Neuronal stem cell (in vitro differentiated cells): ENCODE measurements at regions not wholly inside any gene's neighbourhood (a gene's known extent, or its start where the extent isn't known, plus 50 kb on each side); places are given as distances from the start of the nearest gene placed in this dataset.

Experiments used
- DNase-seq: peaks from one replicate; pipeline ENCODE4 v3.0.0-alpha.2; 2013; ENCODE audit warnings: low spot score
- H2AFZ ChIP-seq: one replicate; pipeline ENCODE4 v1.6.1; 2013; ENCODE audit warnings: mild to moderate bottlenecking, low read length, inconsistent platforms
- H2AK5ac ChIP-seq: 2 replicates; pipeline ENCODE4 v1.6.1; 2013; ENCODE audit warnings: low read depth, mild to moderate bottlenecking, inconsistent platforms, low read length, moderate library complexity, mixed read lengths
- H2BK120ac ChIP-seq: 2 replicates; pipeline ENCODE4 v1.6.1; 2013; ENCODE audit warnings: low read depth, mild to moderate bottlenecking, inconsistent platforms, low read length, moderate library complexity, mixed read lengths
- H2BK12ac ChIP-seq: one replicate; pipeline ENCODE4 v1.6.1; 2013; ENCODE audit warnings: low read length, inconsistent platforms
- H2BK15ac ChIP-seq: 2 replicates; pipeline ENCODE4 v1.6.1; 2013; ENCODE audit warnings: mild to moderate bottlenecking, low read length, inconsistent platforms, mixed read lengths
- H2BK5ac ChIP-seq: one replicate; pipeline ENCODE4 v1.6.1; 2013; ENCODE audit warnings: inconsistent platforms, mild to moderate bottlenecking, low read length, moderate library complexity
- H3K14ac ChIP-seq: one replicate; pipeline ENCODE4 v1.6.1; 2013; ENCODE audit warnings: low read length, inconsistent platforms
- H3K18ac ChIP-seq: 2 replicates; pipeline ENCODE4 v1.6.1; 2013; ENCODE audit warnings: low read length, inconsistent platforms
- H3K23ac ChIP-seq: 2 replicates; pipeline ENCODE4 v1.6.1; 2013; ENCODE audit warnings: low read depth, mild to moderate bottlenecking, mixed read lengths, low read length, inconsistent platforms; ENCODE audit not compliant: poor library complexity
- H3K27ac ChIP-seq: replicated peaks from 3 replicates; pipeline ENCODE4 v1.5.1; 2013; ENCODE audit warnings: low read length, inconsistent platforms
- H3K27me3 ChIP-seq, 3 experiments: 2 replicates each; pipeline ENCODE4 v1.6.1; 2013; ENCODE audit warnings: low read length in 3 of 3, mild to moderate bottlenecking in 2 of 3, inconsistent platforms in 1 of 3, low read depth in 1 of 3, mixed read lengths in 1 of 3, moderate library complexity in 1 of 3; ENCODE audit not compliant: control insufficient read depth in 3 of 3, insufficient read depth in 3 of 3
- H3K36me3 ChIP-seq, 2 donors: replicated peaks in 1 of 2; 2 replicates each; pipeline ENCODE4 v1.6.1; 2013; ENCODE audit warnings: low read length in 2 of 2; ENCODE audit not compliant: control insufficient read depth in 2 of 2, insufficient read depth in 2 of 2
- H3K4ac ChIP-seq: 2 replicates; pipeline ENCODE4 v1.6.1; 2013; ENCODE audit warnings: inconsistent platforms, mild to moderate bottlenecking, low read length, moderate library complexity
- H3K4me1 ChIP-seq, 2 donors: 1 replicate in 1 of 2; 2 replicates in 1 of 2; pipeline ENCODE4 v1.6.1; 2013; ENCODE audit warnings: low read length in 2 of 2, low read depth in 1 of 2; ENCODE audit not compliant: control insufficient read depth in 2 of 2, insufficient read depth in 1 of 2
- H3K4me2 ChIP-seq: one replicate; pipeline ENCODE4 v1.6.1; 2013; ENCODE audit warnings: mild to moderate bottlenecking, low read length, inconsistent platforms; ENCODE audit not compliant: insufficient read depth, poor library complexity, severe bottlenecking
- H3K4me3 ChIP-seq, 2 donors: 2 replicates each; pipeline ENCODE4 v1.5.1; 2013; ENCODE audit warnings: low read length in 2 of 2, mild to moderate bottlenecking in 2 of 2, inconsistent platforms in 1 of 2, moderate library complexity in 1 of 2
- H3K79me1 ChIP-seq: one replicate; pipeline ENCODE4 v1.6.1; 2013; ENCODE audit warnings: low read depth, mild to moderate bottlenecking, inconsistent platforms, low read length, moderate library complexity
- H3K9ac ChIP-seq: one replicate; pipeline ENCODE4 v1.6.1; 2013; ENCODE audit warnings: mild to moderate bottlenecking, low read depth, low read length, inconsistent platforms; ENCODE audit not compliant: poor library complexity
- H3K9me3 ChIP-seq, 2 donors: replicated peaks in 1 of 2; 2 replicates each; pipeline versions ENCODE3 to v1.6.1; 2013; ENCODE audit warnings: low read length in 2 of 2, mild to moderate bottlenecking in 2 of 2, inconsistent platforms in 1 of 2, low read depth in 1 of 2, mixed read lengths in 1 of 2, moderate library complexity in 1 of 2; ENCODE audit not compliant: control insufficient read depth in 2 of 2, insufficient read depth in 1 of 2
- H4K8ac ChIP-seq: one replicate; pipeline ENCODE4 v1.6.1; 2013; ENCODE audit warnings: low read depth, mild to moderate bottlenecking, inconsistent platforms, low read length, moderate library complexity
- H4K91ac ChIP-seq: one replicate; pipeline ENCODE4 v1.6.1; 2013; ENCODE audit warnings: low read length, low read depth, mild to moderate bottlenecking, inconsistent platforms; ENCODE audit not compliant: poor library complexity
- WGBS, 2 donors: extraction: QIAGEN DNeasy Blood & Tissue Kit; methylation state at CpG; one replicate each; pipeline ENCODE4 v1.1.7; 2013; ENCODE audit warnings: missing lambda C conversion rate in 2 of 2, mixed read lengths in 1 of 2; ENCODE audit not compliant: insufficient read length in 2 of 2, insufficient replicate concordance in 1 of 2; ENCODE audit errors: extremely low coverage in 2 of 2; 5-methylcytosine and 5-hydroxymethylcytosine counted together

- H3K27me3 ChIP-seq: no peaks in the 10 kb centered on the region
- H3K4me3 ChIP-seq: no peak overlapping the region
- no peak overlapping the region for H3K27ac ChIP-seq
- H3K18ac ChIP-seq: no peak overlapping the region
- peaks cover 2 to 4% of the 10 kb centered on the region in 2 donors for H3K4me1 ChIP-seq
- no peak for DNase-seq
- WGBS, 2 donors: no CpG with 5 or more reads among the region's 6 CpGs
- H3K79me1 ChIP-seq: no peaks in the 10 kb centered on the region
- no peak overlapping the region for H3K4me2 ChIP-seq
- H3K4ac ChIP-seq: no peak overlapping the region
- H2BK5ac ChIP-seq: no peak overlapping the region
- no peak overlapping the region for H4K91ac ChIP-seq
- no peak overlapping the region for H4K8ac ChIP-seq
- no peak overlapping the region for H2BK15ac ChIP-seq
- no peak overlapping the region for H3K9ac ChIP-seq
- no peaks in the 10 kb centered on the region for H3K9me3 ChIP-seq
- no peak overlapping the region for H3K23ac ChIP-seq
- no peak overlapping the region for H3K14ac ChIP-seq
- no peak overlapping the region for H2AFZ ChIP-seq
- no peaks in the 10 kb centered on the region for H3K36me3 ChIP-seq
- no peak overlapping the region for H2AK5ac ChIP-seq
- no peak overlapping the region for H2BK12ac ChIP-seq
- no peak overlapping the region for H2BK120ac ChIP-seq
Observed at GRCh38 chr2:192373221-192373620, 178.5 kb upstream of the TMEFF2 start.

- Histone ChIP-seq H3K9me3 (no peaks in the 10 kb centered on the region), H4K8ac (no peak overlapping the region), H3K4me1 (peaks cover 0 to 2% of the 10 kb centered on the region in 2 donors), H3K9ac (no peak overlapping the region), H2BK12ac (no peak overlapping the region), H2BK120ac (no peak overlapping the region), H3K4me2 (no peak overlapping the region), H3K18ac (no peak overlapping the region), H3K27ac (no peak overlapping the region), H4K91ac (no peak overlapping the region), H3K27me3 (no peaks in the 10 kb centered on the region), H2BK15ac (no peak overlapping the region), H3K23ac (no peak overlapping the region), H3K14ac (no peak overlapping the region), H2AK5ac (no peak overlapping the region), H3K4me3 (no peak overlapping the region), H2BK5ac (no peak overlapping the region), H3K79me1 (no peaks in the 10 kb centered on the region), H3K36me3 (no peaks in the 10 kb centered on the region), H3K4ac (no peak overlapping the region), H2AFZ (no peak overlapping the region)
- no CpG with 5 or more reads among the region's 3 CpGs for WGBS, 2 donors
- DNase-seq: no peak
Observed at GRCh38 chr2:192369969-192370368, 175.2 kb upstream of the TMEFF2 start.

- Histone ChIP-seq H4K8ac (no peak overlapping the region), H3K4ac (no peak overlapping the region), H4K91ac (no peak overlapping the region), H3K36me3 (no peaks in the 10 kb centered on the region), H3K14ac (no peak overlapping the region), H3K4me3 (no peak overlapping the region), H2BK5ac (no peak overlapping the region), H3K9me3 (no peaks in the 10 kb centered on the region), H2AK5ac (no peak overlapping the region), H3K27me3 (no peaks in the 10 kb centered on the region), H2BK12ac (no peak overlapping the region), H2BK15ac (no peak overlapping the region), H3K4me1 (no peaks in the 10 kb centered on the region), H3K23ac (no peak overlapping the region), H3K18ac (no peak overlapping the region), H2AFZ (no peak overlapping the region), H3K27ac (no peak overlapping the region), H3K79me1 (no peaks in the 10 kb centered on the region), H3K9ac (no peak overlapping the region), H2BK120ac (no peak overlapping the region), H3K4me2 (no peak overlapping the region)
- no CpG with 5 or more reads among the region's 3 CpGs for WGBS, 2 donors
- DNase-seq: no peak
Observed at GRCh38 chr2:192357217-192357616, 162.5 kb upstream of the TMEFF2 start.

- no peak overlapping the region for H2BK120ac ChIP-seq
- no peaks in the 10 kb centered on the region for H3K79me1 ChIP-seq
- no peak overlapping the region for H3K23ac ChIP-seq
- H3K4me2 ChIP-seq: no peak overlapping the region
- no peak for DNase-seq
- no peaks in the 10 kb centered on the region for H3K36me3 ChIP-seq
- no CpG with 5 or more reads among the region's 3 CpGs for WGBS, 2 donors
- no peak overlapping the region for H3K18ac ChIP-seq
- H2BK12ac ChIP-seq: no peak overlapping the region
- no peak overlapping the region for H2AK5ac ChIP-seq
- H3K9me3 ChIP-seq: no peaks in the 10 kb centered on the region
- H3K27me3 ChIP-seq: no peaks in the 10 kb centered on the region
- no peak overlapping the region for H3K4ac ChIP-seq
- H3K9ac ChIP-seq: no peak overlapping the region
- H3K27ac ChIP-seq: no peak overlapping the region
- no peak overlapping the region for H3K4me3 ChIP-seq
- H2BK5ac ChIP-seq: no peak overlapping the region
- H2AFZ ChIP-seq: no peak overlapping the region
- H3K4me1 ChIP-seq: no peaks in the 10 kb centered on the region
- no peak overlapping the region for H4K91ac ChIP-seq
- no peak overlapping the region for H4K8ac ChIP-seq
- H2BK15ac ChIP-seq: no peak overlapping the region
- no peak overlapping the region for H3K14ac ChIP-seq
Observed at GRCh38 chr2:192354512-192355244, 159.9 kb upstream of the TMEFF2 start.
